WI38 (cell line): ENCODE measurements at regions not wholly inside any gene's neighbourhood (a gene's known extent, or its start where the extent isn't known, plus 50 kb on each side); places are given as distances from the start of the nearest gene placed in this dataset.

Source experiments
- H3K4me3 ChIP-seq: 2 replicates; pipeline ENCODE4 v1.5.1; 2011; ENCODE audit warnings: low read depth, mild to moderate bottlenecking, control low read depth, low read length
- TF ChIP-seq, protein P1 (sequence below): IDR thresholded peaks from 2 replicates; pipeline ENCODE4 v1.5.1; 2012; ENCODE audit warnings: low read depth, mild to moderate bottlenecking, control low read depth, low read length

DNA sequence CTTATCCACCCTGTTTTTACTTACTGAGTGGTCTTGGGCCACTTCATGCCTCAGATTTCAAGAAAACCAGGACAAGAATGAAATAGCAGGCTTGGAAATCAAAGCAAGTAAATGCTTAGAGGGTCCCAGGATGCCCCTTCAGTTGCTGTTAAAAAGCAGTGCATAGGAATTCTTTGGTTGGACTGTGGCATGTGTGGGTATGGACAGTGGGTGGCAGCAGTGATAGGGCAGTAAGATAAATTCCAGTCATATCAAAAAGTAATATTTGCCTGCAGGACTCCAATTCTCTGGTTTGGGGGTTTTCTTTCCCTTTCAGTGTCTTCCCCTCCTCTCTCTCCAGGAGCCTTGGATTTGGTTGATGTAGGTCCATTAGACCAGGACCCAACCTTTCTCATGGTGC is 306.7 kb upstream of the CLINT1 start:
- TF ChIP-seq, protein P1, sequence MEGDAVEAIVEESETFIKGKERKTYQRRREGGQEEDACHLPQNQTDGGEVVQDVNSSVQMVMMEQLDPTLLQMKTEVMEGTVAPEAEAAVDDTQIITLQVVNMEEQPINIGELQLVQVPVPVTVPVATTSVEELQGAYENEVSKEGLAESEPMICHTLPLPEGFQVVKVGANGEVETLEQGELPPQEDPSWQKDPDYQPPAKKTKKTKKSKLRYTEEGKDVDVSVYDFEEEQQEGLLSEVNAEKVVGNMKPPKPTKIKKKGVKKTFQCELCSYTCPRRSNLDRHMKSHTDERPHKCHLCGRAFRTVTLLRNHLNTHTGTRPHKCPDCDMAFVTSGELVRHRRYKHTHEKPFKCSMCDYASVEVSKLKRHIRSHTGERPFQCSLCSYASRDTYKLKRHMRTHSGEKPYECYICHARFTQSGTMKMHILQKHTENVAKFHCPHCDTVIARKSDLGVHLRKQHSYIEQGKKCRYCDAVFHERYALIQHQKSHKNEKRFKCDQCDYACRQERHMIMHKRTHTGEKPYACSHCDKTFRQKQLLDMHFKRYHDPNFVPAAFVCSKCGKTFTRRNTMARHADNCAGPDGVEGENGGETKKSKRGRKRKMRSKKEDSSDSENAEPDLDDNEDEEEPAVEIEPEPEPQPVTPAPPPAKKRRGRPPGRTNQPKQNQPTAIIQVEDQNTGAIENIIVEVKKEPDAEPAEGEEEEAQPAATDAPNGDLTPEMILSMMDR: no peak
- H3K4me3 ChIP-seq: no peak overlapping the region

DNA sequence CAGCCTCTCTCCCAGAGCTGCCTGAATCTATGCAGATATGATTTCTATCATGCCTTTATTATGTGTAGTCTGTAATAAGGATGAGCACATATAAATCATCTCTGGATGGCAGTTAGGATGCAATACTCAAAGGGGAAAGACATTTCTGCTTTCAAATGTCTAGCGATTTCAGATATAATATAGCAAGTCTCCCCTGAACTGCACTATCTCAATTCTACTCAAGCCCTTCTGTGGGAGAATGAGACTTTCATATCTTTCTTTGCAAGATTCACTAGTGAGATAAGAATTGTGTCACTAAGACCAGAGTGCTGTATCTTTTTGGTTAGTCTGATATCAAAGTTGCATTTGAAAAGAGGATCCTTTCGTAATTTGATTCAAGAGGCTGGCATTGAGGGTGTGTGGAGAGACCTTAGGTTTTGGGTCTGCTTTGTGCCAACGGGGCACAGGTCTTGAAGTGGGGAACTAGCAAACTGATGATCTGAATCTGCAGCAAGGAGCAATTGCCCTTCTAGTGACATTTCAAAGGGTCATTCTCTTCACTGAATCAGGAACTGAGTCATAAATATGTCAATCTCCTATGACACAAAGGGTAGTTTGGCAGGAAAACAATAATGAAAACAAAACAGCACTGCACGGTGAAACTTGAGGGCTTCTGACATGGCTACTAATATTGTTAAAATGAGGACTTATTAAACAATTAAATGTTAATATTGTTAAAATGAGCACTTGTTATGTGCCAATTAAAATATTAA is 305.5 kb upstream of the CLINT1 start:
- H3K4me3 ChIP-seq: no peak overlapping the region
- TF ChIP-seq, protein P1: no peak

DNA sequence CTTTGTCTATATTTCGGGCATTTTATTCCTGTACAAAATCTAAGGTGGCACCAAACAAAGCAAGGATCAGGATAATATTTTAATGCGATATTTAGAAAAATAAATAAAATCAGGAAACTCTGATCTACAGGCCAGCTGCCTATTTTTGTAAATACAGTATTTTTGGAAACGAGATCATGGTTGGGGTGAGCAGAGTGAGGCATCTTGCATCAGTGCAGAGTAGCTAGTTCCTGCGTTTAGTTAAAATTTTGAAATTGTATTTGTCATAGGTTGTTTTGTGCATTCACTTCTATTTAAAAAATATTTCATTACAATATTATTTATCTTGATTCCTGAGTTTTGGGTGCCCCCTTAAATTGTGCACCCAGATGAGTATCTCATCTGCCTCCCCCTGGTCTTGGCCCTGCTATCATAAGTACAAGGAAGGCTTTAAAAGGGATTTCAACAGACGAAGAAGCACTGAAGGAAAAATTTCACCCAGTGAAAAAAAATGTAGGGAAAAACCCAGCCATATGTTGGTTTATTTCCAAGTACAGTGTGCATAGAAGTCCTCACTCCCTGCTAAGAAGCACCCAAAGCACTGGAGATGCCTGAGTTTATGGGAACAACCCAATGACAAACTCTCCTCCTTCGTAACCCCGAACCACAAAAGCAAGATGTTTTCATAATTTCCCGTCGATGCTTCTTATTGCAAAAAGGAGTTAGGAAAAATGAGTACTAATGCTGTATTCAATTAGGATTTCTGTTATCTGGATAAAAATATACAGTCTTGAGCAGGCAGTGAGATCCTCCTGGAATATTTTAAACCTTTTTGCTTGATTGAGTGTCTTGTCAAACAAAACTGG is 304.7 kb upstream of the CLINT1 start:
- H3K4me3 ChIP-seq: no peak overlapping the region
- TF ChIP-seq, protein P1: no peak

DNA sequence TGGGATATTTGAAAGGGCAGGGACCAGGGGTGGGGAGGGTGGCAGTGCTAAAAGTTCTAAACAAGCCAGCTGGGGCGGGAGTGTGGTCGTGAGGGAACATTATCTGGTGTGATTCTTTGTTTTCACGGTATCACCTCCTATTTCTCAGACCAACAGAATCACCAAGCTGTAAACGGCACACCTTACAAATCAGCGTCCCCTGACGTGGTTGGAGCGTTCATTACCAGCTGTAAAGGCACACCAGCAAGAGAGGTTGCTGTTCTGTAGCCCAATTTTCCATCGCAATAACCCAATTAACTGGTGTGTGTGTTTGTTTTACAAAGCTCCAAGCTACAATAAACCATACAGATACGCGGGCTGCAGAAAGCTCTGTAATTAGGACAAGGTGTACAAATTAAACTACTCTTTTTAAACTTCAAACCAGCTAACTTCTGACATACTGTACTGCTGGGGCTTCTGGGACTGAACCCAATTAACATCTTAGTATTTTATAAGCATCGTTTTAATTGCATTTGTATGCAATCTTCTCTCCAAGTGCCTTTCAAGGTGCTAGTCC is 303.6 kb upstream of the CLINT1 start:
- H3K4me3 ChIP-seq: no peak overlapping the region
- TF ChIP-seq, protein P1: no peak

DNA sequence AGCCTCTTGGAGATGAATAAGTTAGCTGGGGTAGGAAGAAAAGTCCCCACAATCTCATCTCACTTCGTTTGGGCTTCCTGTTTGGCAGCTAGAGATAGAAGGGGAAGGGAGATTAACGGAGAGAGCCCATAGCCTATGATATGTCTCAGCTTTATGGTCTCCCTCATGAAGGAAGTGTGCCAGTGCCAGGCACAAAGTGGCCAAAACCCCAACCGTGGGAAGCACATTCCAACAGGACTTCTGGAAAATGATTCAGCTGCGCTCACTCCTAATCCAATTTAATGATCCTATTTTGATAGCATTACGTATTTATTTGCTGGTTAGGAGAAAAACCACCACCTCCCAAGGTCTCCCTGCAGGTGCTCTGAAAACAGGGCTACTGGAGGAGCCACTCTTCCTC is 303.1 kb upstream of the CLINT1 start:
- no peak overlapping the region for H3K4me3 ChIP-seq
- TF ChIP-seq, protein P1: no peak

DNA sequence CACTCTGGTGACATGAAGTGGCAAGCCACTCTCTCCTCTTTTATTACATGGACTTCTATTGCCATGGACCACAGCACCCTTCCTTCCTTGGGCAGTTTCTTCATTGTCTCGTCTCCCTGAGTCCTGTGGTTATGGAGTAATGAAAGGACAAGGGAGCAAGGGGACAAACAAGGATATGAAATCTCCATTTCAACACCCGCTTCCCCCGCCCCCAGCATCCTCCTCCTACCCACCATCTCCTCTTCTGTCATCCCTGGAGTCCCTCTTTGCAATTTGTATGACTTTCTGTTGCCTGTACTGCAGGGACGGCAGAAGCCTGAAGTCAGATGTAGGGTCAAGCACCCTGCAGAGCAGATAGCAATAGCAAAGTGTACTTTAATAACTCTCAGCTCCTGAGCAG is 300.7 kb upstream of the CLINT1 start:
- H3K4me3 ChIP-seq: no peak overlapping the region
- TF ChIP-seq, protein P1: no peak
